K562 (cell line): ENCODE measurements at regions not wholly inside any gene's neighbourhood (a gene's known extent, or its start where the extent isn't known, plus 50 kb on each side); places are given as distances from the start of the nearest gene placed in this dataset.

Experiments used
- FOSL1 ChIP-seq: fragments of 200-800 bp; sonication (Bioruptor generic); conservative IDR thresholded peaks from 2 replicates; pipeline ENCODE4 v1.6.1; 2016; ENCODE audit warnings: missing genetic modification characterization, missing compliant biosample characterization
- MAFK ChIP-seq: IDR thresholded peaks from 2 replicates; pipeline ENCODE4 v1.6.1; 2011; ENCODE audit warnings: low read length, improper control_type of control experiment
- NCOA2 ChIP-seq, 2 experiments: fragments of 450-650 bp; IDR thresholded peaks; 2 replicates each; pipeline ENCODE4 v1.6.1; 2018; ENCODE audit warnings: mild to moderate bottlenecking in 2 of 2, moderate library complexity in 1 of 2; ENCODE audit not compliant: partially characterized antibody in 2 of 2
- POLR2A ChIP-seq: fragments of 450-650 bp; conservative IDR thresholded peaks from 2 replicates; pipeline ENCODE4 v1.6.1; 2016
- RAD21 ChIP-seq, 2 experiments: fragments of 250-450 bp in 1 of 2; fragments of 450-650 bp in 1 of 2; sonication (Bioruptor Pico) in 1 of 2; formaldehyde crosslinking in 1 of 2; IDR thresholded peaks in 1 of 2; conservative IDR thresholded peaks in 1 of 2; 2 replicates each; pipeline versions ENCODE4 v1.4.0 to v1.8.0; 2020 to 2022; ENCODE audit warnings: mild to moderate bottlenecking in 2 of 2, moderate library complexity in 1 of 2
- RFX1 ChIP-seq: fragments of 450-650 bp; IDR thresholded peaks from 2 replicates; pipeline ENCODE4 v1.6.1; 2016; ENCODE audit warnings: mild to moderate bottlenecking, moderate library complexity
- ZNF143 ChIP-seq: sonication (generic); formaldehyde crosslinking; IDR thresholded peaks from 2 replicates; pipeline ENCODE4 v1.9.0; 2022; ENCODE audit warnings: mild to moderate bottlenecking, missing genetic modification reagents
- TF ChIP-seq, protein P1 (sequence below): sonication (generic); formaldehyde crosslinking; IDR thresholded peaks from 2 replicates; pipeline ENCODE4 v1.8.0; 2023; ENCODE audit warnings: mild to moderate bottlenecking, missing genetic modification reagents
- TF ChIP-seq, protein P2 (sequence below), 3 experiments: IDR thresholded peaks in 2 of 3; conservative IDR thresholded peaks in 1 of 3; 2 replicates each; pipeline ENCODE4 v1.5.1; 2011 to 2012; ENCODE audit warnings: low read length in 3 of 3, mild to moderate bottlenecking in 3 of 3, control low read depth in 2 of 3, improper control_type of control experiment in 1 of 3, inconsistent platforms in 1 of 3, low read depth in 1 of 3, mixed read lengths in 1 of 3, moderate library complexity in 1 of 3; ENCODE audit not compliant: insufficient read depth in 2 of 3
- TF ChIP-seq, protein P3 (sequence below): fragments of 250-450 bp; sonication (Bioruptor Pico); IDR thresholded peaks from 2 replicates; pipeline ENCODE4 v1.5.0; 2020; ENCODE audit warnings: mild to moderate bottlenecking, borderline replicate concordance

DNA sequence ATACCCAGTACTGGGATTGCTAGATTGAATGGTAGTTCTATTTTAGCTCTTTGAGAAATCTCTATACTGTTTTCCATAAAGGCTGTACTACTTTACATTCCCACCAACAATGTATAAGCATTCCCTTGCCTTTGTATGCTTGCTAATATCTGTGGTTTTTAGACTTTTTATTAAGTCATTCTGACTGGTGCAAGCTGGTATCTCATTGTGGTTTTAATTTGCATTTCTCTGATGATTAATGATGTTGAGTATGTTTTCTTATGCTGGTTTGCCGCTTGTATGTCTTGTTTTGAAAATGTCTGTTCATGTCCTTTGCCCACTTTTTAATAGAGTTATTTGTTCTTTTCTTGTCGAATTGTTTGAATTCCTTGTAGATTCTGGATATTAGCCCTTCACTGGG lies 512.7 kb upstream of the PAPPA start:
- TF ChIP-seq, protein P1, sequence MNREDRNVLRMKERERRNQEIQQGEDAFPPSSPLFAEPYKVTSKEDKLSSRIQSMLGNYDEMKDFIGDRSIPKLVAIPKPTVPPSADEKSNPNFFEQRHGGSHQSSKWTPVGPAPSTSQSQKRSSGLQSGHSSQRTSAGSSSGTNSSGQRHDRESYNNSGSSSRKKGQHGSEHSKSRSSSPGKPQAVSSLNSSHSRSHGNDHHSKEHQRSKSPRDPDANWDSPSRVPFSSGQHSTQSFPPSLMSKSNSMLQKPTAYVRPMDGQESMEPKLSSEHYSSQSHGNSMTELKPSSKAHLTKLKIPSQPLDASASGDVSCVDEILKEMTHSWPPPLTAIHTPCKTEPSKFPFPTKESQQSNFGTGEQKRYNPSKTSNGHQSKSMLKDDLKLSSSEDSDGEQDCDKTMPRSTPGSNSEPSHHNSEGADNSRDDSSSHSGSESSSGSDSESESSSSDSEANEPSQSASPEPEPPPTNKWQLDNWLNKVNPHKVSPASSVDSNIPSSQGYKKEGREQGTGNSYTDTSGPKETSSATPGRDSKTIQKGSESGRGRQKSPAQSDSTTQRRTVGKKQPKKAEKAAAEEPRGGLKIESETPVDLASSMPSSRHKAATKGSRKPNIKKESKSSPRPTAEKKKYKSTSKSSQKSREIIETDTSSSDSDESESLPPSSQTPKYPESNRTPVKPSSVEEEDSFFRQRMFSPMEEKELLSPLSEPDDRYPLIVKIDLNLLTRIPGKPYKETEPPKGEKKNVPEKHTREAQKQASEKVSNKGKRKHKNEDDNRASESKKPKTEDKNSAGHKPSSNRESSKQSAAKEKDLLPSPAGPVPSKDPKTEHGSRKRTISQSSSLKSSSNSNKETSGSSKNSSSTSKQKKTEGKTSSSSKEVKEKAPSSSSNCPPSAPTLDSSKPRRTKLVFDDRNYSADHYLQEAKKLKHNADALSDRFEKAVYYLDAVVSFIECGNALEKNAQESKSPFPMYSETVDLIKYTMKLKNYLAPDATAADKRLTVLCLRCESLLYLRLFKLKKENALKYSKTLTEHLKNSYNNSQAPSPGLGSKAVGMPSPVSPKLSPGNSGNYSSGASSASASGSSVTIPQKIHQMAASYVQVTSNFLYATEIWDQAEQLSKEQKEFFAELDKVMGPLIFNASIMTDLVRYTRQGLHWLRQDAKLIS (CRISPR knock-in tag) = no peak
- TF ChIP-seq NCOA2 (IDR thresholded peaks at IDR 0.05; ENCODE audit: partially characterized antibody in 2 of 2) = no peak
- TF ChIP-seq, protein P2, sequence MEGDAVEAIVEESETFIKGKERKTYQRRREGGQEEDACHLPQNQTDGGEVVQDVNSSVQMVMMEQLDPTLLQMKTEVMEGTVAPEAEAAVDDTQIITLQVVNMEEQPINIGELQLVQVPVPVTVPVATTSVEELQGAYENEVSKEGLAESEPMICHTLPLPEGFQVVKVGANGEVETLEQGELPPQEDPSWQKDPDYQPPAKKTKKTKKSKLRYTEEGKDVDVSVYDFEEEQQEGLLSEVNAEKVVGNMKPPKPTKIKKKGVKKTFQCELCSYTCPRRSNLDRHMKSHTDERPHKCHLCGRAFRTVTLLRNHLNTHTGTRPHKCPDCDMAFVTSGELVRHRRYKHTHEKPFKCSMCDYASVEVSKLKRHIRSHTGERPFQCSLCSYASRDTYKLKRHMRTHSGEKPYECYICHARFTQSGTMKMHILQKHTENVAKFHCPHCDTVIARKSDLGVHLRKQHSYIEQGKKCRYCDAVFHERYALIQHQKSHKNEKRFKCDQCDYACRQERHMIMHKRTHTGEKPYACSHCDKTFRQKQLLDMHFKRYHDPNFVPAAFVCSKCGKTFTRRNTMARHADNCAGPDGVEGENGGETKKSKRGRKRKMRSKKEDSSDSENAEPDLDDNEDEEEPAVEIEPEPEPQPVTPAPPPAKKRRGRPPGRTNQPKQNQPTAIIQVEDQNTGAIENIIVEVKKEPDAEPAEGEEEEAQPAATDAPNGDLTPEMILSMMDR (IDR thresholded peaks at IDR 0.05 in 2 of 3, conservative IDR thresholded peaks at IDR 0.05 in 1 of 3; ENCODE audit: insufficient read depth in 2 of 3, low read depth in 1 of 3, low read length in 3 of 3) = no peak
- TF ChIP-seq RAD21 (CRISPR knock-in tag; conservative IDR thresholded peaks at IDR 0.05 in 1 of 2, IDR thresholded peaks at IDR 0.05 in 1 of 2) = no peak
- TF ChIP-seq FOSL1 (tag) = no peak
- TF ChIP-seq ZNF143 (CRISPR knock-in tag) = no peak
- no peak for TF ChIP-seq RFX1
- TF ChIP-seq, protein P3, sequence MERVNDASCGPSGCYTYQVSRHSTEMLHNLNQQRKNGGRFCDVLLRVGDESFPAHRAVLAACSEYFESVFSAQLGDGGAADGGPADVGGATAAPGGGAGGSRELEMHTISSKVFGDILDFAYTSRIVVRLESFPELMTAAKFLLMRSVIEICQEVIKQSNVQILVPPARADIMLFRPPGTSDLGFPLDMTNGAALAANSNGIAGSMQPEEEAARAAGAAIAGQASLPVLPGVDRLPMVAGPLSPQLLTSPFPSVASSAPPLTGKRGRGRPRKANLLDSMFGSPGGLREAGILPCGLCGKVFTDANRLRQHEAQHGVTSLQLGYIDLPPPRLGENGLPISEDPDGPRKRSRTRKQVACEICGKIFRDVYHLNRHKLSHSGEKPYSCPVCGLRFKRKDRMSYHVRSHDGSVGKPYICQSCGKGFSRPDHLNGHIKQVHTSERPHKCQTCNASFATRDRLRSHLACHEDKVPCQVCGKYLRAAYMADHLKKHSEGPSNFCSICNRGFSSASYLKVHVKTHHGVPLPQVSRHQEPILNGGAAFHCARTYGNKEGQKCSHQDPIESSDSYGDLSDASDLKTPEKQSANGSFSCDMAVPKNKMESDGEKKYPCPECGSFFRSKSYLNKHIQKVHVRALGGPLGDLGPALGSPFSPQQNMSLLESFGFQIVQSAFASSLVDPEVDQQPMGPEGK (CRISPR knock-in tag) = no peak
- TF ChIP-seq MAFK = no peak
- TF ChIP-seq POLR2A = no peak
